Testis (tissue), 2 donors: ENCODE measurements at regions not wholly inside any gene's neighbourhood (a gene's known extent, or its start where the extent isn't known, plus 50 kb on each side); places are given as distances from the start of the nearest gene placed in this dataset.

Source experiments
- CTCF ChIP-seq, 3 experiments: fragments of 450-650 bp in 2 of 3; fragments of 200-600 bp in 1 of 3; sonication (generic) in 1 of 3; IDR thresholded peaks; one replicate each; pipeline ENCODE4 v1.5.1; 2016 to 2019; ENCODE audit warnings: antibody characterized with exemption in 3 of 3, mild to moderate bottlenecking in 2 of 3, moderate library complexity in 1 of 3
- POLR2A ChIP-seq: fragments of 450-650 bp; IDR thresholded peaks from one replicate; pipeline ENCODE4 v1.6.1; 2017; ENCODE audit warnings: antibody characterized with exemption, mild to moderate bottlenecking, moderate library complexity

- no peak for TF ChIP-seq POLR2A
- TF ChIP-seq CTCF (IDR thresholded peaks at IDR 0.05), result no peak
Measured at GRCh38 chr21:15306271-15306670, 241.5 kb upstream of the NRIP1 start.
